ENCODE measurements at regions not wholly inside any gene's neighbourhood (a gene's known extent, or its start where the extent isn't known, plus 50 kb on each side); places are given as distances from the start of the nearest gene placed in this dataset.

- Histone ChIP-seq H4K20me1 (ENCODE audit: insufficient read depth, low read length) (no peaks in the 10 kb centered on the region), H3K79me2 (ENCODE audit: insufficient read depth, low read length) (no peaks in the 10 kb centered on the region), H3K4me1 (ENCODE audit: insufficient read depth, low read length) (no peaks in the 10 kb centered on the region), H3K4me3 (replicated peaks in 1 of 3; ENCODE audit: insufficient read depth in 1 of 3, low read depth in 2 of 3, low read length in 3 of 3) (no peak overlapping the region), H2AFZ (ENCODE audit: low read length) (no peak overlapping the region), H3K27me3 (ENCODE audit: control insufficient read depth in 1 of 2, insufficient read depth in 2 of 2, low read length in 2 of 2) (no peaks in the 10 kb centered on the region), H3K9me3 (ENCODE audit: low read length) (no peaks in the 10 kb centered on the region), H3K27ac (ENCODE audit: extremely low read length, insufficient read depth, low read length) (no peak overlapping the region), H3K4me2 (ENCODE audit: low read depth, low read length) (no peak overlapping the region), H3K36me3 (replicated peaks in 1 of 2; ENCODE audit: control insufficient read depth in 1 of 2, insufficient read depth in 2 of 2, low read length in 2 of 2) (no peaks in the 10 kb centered on the region), H3K9ac (ENCODE audit: insufficient read depth, low read depth, low read length) (no peak overlapping the region)
- BruUV-seq (replicated peaks) = no TSS peak
- DNase-seq (ENCODE audit: low spot score) (no peak), FAIRE-seq (no peak), ATAC-seq (no peak)
- intact Hi-C loops (cut with micrococcal nuclease; ENCODE audit: unreplicated experiment) (no loop called here), in situ Hi-C loops (cut with HindIII; ENCODE audit: extremely low pct_ligation_motif_present, low pct_unique_long_range_greater_than_20kb) (no loop called here)
- ChIA-PET CTCF (ENCODE audit: low intra/inter-chr PET ratio, low total read pairs) (no interaction called here), POLR2A (no interaction called here)
- WGBS (ENCODE audit: low lambda C conversion rate) = 8% methylated on average over 2 of the region's 2 CpGs
- TF ChIP-seq ZNF136 (CRISPR knock-in tag; IDR thresholded peaks at IDR 0.05; ENCODE audit: low read depth) (no peak), ZNF615 (CRISPR knock-in tag; IDR thresholded peaks at IDR 0.05; ENCODE audit: borderline replicate concordance) (no peak), RARA (CRISPR knock-in tag; IDR thresholded peaks at IDR 0.05) (no peak), ZNF292 (CRISPR knock-in tag; IDR thresholded peaks at IDR 0.05; ENCODE audit: borderline replicate concordance, low read depth) (no peak), ZHX2 (IDR thresholded peaks at IDR 0.05; ENCODE audit: low read depth) (no peak), ZHX2 (CRISPR knock-in tag; IDR thresholded peaks at IDR 0.05; ENCODE audit: borderline replicate concordance) (no peak), CAMTA2 (CRISPR knock-in tag; IDR thresholded peaks at IDR 0.05; ENCODE audit: borderline replicate concordance) (no peak), ZNF780A (CRISPR knock-in tag; IDR thresholded peaks at IDR 0.05) (no peak), NFIC (IDR thresholded peaks at IDR 0.05; ENCODE audit: low read length) (no peak), ZNF646 (CRISPR knock-in tag; IDR thresholded peaks at IDR 0.05) (no peak), ZNF784 (CRISPR knock-in tag; IDR thresholded peaks at IDR 0.05; ENCODE audit: borderline replicate concordance) (no peak)
These were observed 63.9 kb downstream of the NFKBIZ start for GRCh38 chr3:101913168-101913567.
